H9 (cell line): ENCODE measurements at regions not wholly inside any gene's neighbourhood (a gene's known extent, or its start where the extent isn't known, plus 50 kb on each side); places are given as distances from the start of the nearest gene placed in this dataset.
"Not testable (repeated sequence)": the region's sequence is repeated elsewhere in the genome, so short reads cannot be mapped to it uniquely, and the experiment has no call there.

Experiments used
- DNase-seq: peaks from one replicate; pipeline ENCODE4 v3.0.0-alpha.2; 2017
- H2AFZ ChIP-seq: one replicate; pipeline ENCODE4 v1.6.1; 2013; ENCODE audit warnings: mild to moderate bottlenecking, low read length, control low read depth, moderate library complexity
- H2AK5ac ChIP-seq: 2 replicates; pipeline ENCODE4 v1.6.1; 2013; ENCODE audit warnings: low read length, control low read depth, mixed read lengths; ENCODE audit not compliant: insufficient read length
- H2BK120ac ChIP-seq: one replicate; pipeline ENCODE4 v1.6.1; 2013; ENCODE audit warnings: low read depth, mild to moderate bottlenecking, low read length, control low read depth, inconsistent platforms; ENCODE audit not compliant: poor library complexity, severe bottlenecking
- H2BK12ac ChIP-seq: 2 replicates; pipeline ENCODE4 v1.6.1; 2013; ENCODE audit warnings: low read length, control low read depth, mixed read lengths, low read depth; ENCODE audit not compliant: insufficient read length
- H2BK15ac ChIP-seq: 2 replicates; pipeline ENCODE4 v1.6.1; 2013; ENCODE audit warnings: low read depth, low read length, control low read depth
- H2BK20ac ChIP-seq: one replicate; pipeline ENCODE4 v1.6.1; 2013; ENCODE audit warnings: low read depth, mild to moderate bottlenecking, low read length, control low read depth, inconsistent platforms; ENCODE audit not compliant: poor library complexity, severe bottlenecking
- H2BK5ac ChIP-seq: 2 replicates; pipeline ENCODE4 v1.6.1; 2013; ENCODE audit warnings: low read length, control low read depth, mixed read lengths; ENCODE audit not compliant: insufficient read length
- H3K14ac ChIP-seq: 2 replicates; pipeline ENCODE4 v1.6.1; 2013; ENCODE audit warnings: low read length, control low read depth; ENCODE audit not compliant: insufficient read depth
- H3K18ac ChIP-seq: 2 replicates; pipeline ENCODE4 v1.6.1; 2013; ENCODE audit warnings: low read depth, mild to moderate bottlenecking, mixed read lengths, low read length, control low read depth; ENCODE audit not compliant: insufficient read length
- H3K23ac ChIP-seq: 2 replicates; pipeline ENCODE4 v1.6.1; 2013; ENCODE audit warnings: low read length, control low read depth, mixed read lengths, low read depth; ENCODE audit not compliant: insufficient read length
- H3K23me2 ChIP-seq: 2 replicates; pipeline ENCODE4 v1.6.1; 2013; ENCODE audit warnings: low read depth, mild to moderate bottlenecking, mixed read lengths, low read length, control low read depth; ENCODE audit not compliant: insufficient read length, poor library complexity, severe bottlenecking
- H3K27ac ChIP-seq: 2 replicates; pipeline ENCODE4 v1.5.1; 2013; ENCODE audit warnings: low read length, control low read depth, mixed read lengths, low read depth; ENCODE audit not compliant: insufficient read length
- H3K27me3 ChIP-seq: 2 replicates; pipeline ENCODE4 v1.6.1; 2013; ENCODE audit warnings: low read length, control low read depth, inconsistent platforms; ENCODE audit not compliant: insufficient read depth
- H3K4ac ChIP-seq: 2 replicates; pipeline ENCODE4 v1.6.1; 2013; ENCODE audit warnings: low read depth, mild to moderate bottlenecking, control low read depth, inconsistent platforms, low read length, moderate library complexity
- H3K4me1 ChIP-seq: 2 replicates; pipeline ENCODE4 v1.6.1; 2013; ENCODE audit warnings: low read length, control low read depth, inconsistent platforms; ENCODE audit not compliant: insufficient read depth
- H3K4me2 ChIP-seq: 2 replicates; pipeline ENCODE4 v1.6.1; 2013; ENCODE audit warnings: low read length, control low read depth, mixed read lengths; ENCODE audit not compliant: insufficient read length, insufficient read depth
- H3K56ac ChIP-seq: 2 replicates; pipeline ENCODE4 v1.6.1; 2013; ENCODE audit warnings: low read depth, mild to moderate bottlenecking, mixed read lengths, low read length, control low read depth; ENCODE audit not compliant: insufficient read length
- H3K79me1 ChIP-seq: 2 replicates; pipeline ENCODE4 v1.6.1; 2013; ENCODE audit warnings: low read depth, mild to moderate bottlenecking, moderate library complexity, low read length, control low read depth, inconsistent platforms; ENCODE audit not compliant: insufficient read depth, poor library complexity, severe bottlenecking
- H3K79me2 ChIP-seq: 2 replicates; pipeline ENCODE4 v1.6.1; 2013; ENCODE audit warnings: low read length, control low read depth, inconsistent platforms; ENCODE audit not compliant: insufficient read depth
- H3K9ac ChIP-seq: 2 replicates; pipeline ENCODE4 v1.6.1; 2013; ENCODE audit warnings: low read length, control low read depth, mixed read lengths; ENCODE audit not compliant: insufficient read length; ENCODE audit errors: extremely low read depth
- H3K9me3 ChIP-seq: one replicate; pipeline ENCODE4 v1.6.1; 2013; ENCODE audit warnings: low read depth, low read length, inconsistent platforms; ENCODE audit not compliant: control insufficient read depth
- H3T11ph ChIP-seq: one replicate; pipeline ENCODE4 v1.6.1; 2013; ENCODE audit warnings: mild to moderate bottlenecking, low read length, control low read depth, inconsistent platforms
- H4K20me1 ChIP-seq: one replicate; pipeline ENCODE4 v1.6.1; 2013; ENCODE audit not compliant: control insufficient read depth, insufficient read length, insufficient read depth
- H4K5ac ChIP-seq: 2 replicates; pipeline ENCODE4 v1.6.1; 2013; ENCODE audit warnings: low read depth, mild to moderate bottlenecking, mixed read lengths, low read length, control low read depth; ENCODE audit not compliant: insufficient read length
- H4K8ac ChIP-seq: replicated peaks from 2 replicates; pipeline ENCODE4 v1.6.1; 2013; ENCODE audit warnings: low read length, control low read depth, mixed read lengths, low read depth; ENCODE audit not compliant: insufficient read length
- H4K91ac ChIP-seq: 2 replicates; pipeline ENCODE4 v1.6.1; 2013; ENCODE audit warnings: low read depth, mild to moderate bottlenecking, moderate library complexity, mixed read lengths, low read length, control low read depth; ENCODE audit not compliant: insufficient read length
- H3K27ac Mint-ChIP-seq, 3 experiments: 2 replicates in 2 of 3; 3 replicates in 1 of 3; pipeline ENCODE4 v1.8.0; 2020 to 2021; ENCODE audit warnings: mixed read lengths in 3 of 3, mild to moderate bottlenecking in 1 of 3, moderate library complexity in 1 of 3
- H3K27me3 Mint-ChIP-seq: 2 replicates; pipeline ENCODE4 v1.8.0; 2021; ENCODE audit warnings: low read depth, mild to moderate bottlenecking, moderate library complexity, mixed read lengths
- H3K36me3 Mint-ChIP-seq, 3 experiments: 2 replicates in 2 of 3; 3 replicates in 1 of 3; pipeline ENCODE4 v1.8.0; 2020 to 2021; ENCODE audit warnings: low read depth in 3 of 3, mixed read lengths in 3 of 3; ENCODE audit not compliant: insufficient read depth in 1 of 3
- H3K4me1 Mint-ChIP-seq, 2 experiments: 2 replicates each; pipeline ENCODE4 v1.8.0; 2020; ENCODE audit warnings: mixed read lengths in 2 of 2
- H3K4me3 Mint-ChIP-seq, 2 experiments: 2 replicates in 1 of 2; 3 replicates in 1 of 2; pipeline ENCODE4 v1.8.0; 2020 to 2021; ENCODE audit warnings: mild to moderate bottlenecking in 2 of 2, mixed read lengths in 2 of 2, moderate library complexity in 1 of 2
- H3K9me3 Mint-ChIP-seq, 2 experiments: 2 replicates in 1 of 2; 3 replicates in 1 of 2; pipeline ENCODE4 v1.8.0; 2020; ENCODE audit warnings: mild to moderate bottlenecking in 2 of 2, mixed read lengths in 2 of 2, moderate library complexity in 1 of 2
- CTCF ChIP-seq: fragments of 200-600 bp; sonication (generic); conservative IDR thresholded peaks from 3 replicates; pipeline ENCODE4 v1.8.0; 2021; ENCODE audit warnings: antibody characterized with exemption, mild to moderate bottlenecking
- WGBS: extraction: QIAGEN DNeasy Blood & Tissue Kit; methylation state at CpG from one replicate; pipeline ENCODE4 v1.1.7; 2013; ENCODE audit warnings: missing lambda C conversion rate, low lambda C conversion rate, mixed read lengths; ENCODE audit not compliant: insufficient read length; ENCODE audit errors: extremely low coverage; 5-methylcytosine and 5-hydroxymethylcytosine counted together

GRCh38 chr20:54351371-54352136, 123.8 kb upstream of the DOK5 start:
- no peaks in the 10 kb centered on the region for H3K27me3 Mint-ChIP-seq
- Histone ChIP-seq H3K18ac (no peak overlapping the region), H2BK5ac (no peak overlapping the region), H3K4me1 (peaks cover 6% of the 10 kb centered on the region), H3K23ac (no peak overlapping the region), H3T11ph (no peak overlapping the region), H3K27ac (no peak overlapping the region), H3K23me2 (no peaks in the 10 kb centered on the region), H3K4me2 (no peak overlapping the region), H3K27me3 (no peaks in the 10 kb centered on the region), H3K56ac (no peak overlapping the region), H2AK5ac (no peak overlapping the region), H3K79me1 (no peaks in the 10 kb centered on the region), H2BK12ac (no peak overlapping the region), H2BK15ac (no peak overlapping the region), H3K79me2 (no peaks in the 10 kb centered on the region), H2AFZ (no peak overlapping the region), H4K8ac (no peak overlapping the region), H2BK20ac (no peak overlapping the region), H4K5ac (no peak overlapping the region), H2BK120ac (no peak overlapping the region), H3K9ac (no peak overlapping the region), H3K14ac (no peak overlapping the region), H4K20me1 (no peaks in the 10 kb centered on the region), H3K4ac (no peak overlapping the region), H4K91ac (no peak overlapping the region), H3K9me3 (no peaks in the 10 kb centered on the region)
- no peak overlapping the region for H3K27ac Mint-ChIP-seq
- no peak for DNase-seq
- TF ChIP-seq CTCF = no peak
- peaks cover 6 to 7% of the 10 kb centered on the region in 2 experiments for H3K4me1 Mint-ChIP-seq
- no peaks in the 10 kb centered on the region; a peak in 2 of 7 replicates for H3K36me3 Mint-ChIP-seq
- H3K9me3 Mint-ChIP-seq = no peaks in the 10 kb centered on the region
- no CpG with 5 or more reads among the region's 2 CpGs for WGBS
- H3K4me3 Mint-ChIP-seq = no peak overlapping the region

GRCh38 chr20:54352541-54352940, 122.9 kb upstream of the DOK5 start:
- H2BK5ac ChIP-seq, H2BK20ac ChIP-seq, H3K27ac ChIP-seq, H4K20me1 ChIP-seq, H3K27me3 Mint-ChIP-seq, H3K14ac ChIP-seq, H3K79me1 ChIP-seq, H2AK5ac ChIP-seq, H2BK12ac ChIP-seq, H3K4me2 ChIP-seq, H4K91ac ChIP-seq, H3T11ph ChIP-seq, H3K18ac ChIP-seq, H3K79me2 ChIP-seq, H2BK15ac ChIP-seq, H3K4me1 Mint-ChIP-seq, H3K9me3 Mint-ChIP-seq, H2AFZ ChIP-seq, H3K4ac ChIP-seq, H2BK120ac ChIP-seq, H4K8ac ChIP-seq, H3K27me3 ChIP-seq, H3K9me3 ChIP-seq, H3K4me3 Mint-ChIP-seq, H3K56ac ChIP-seq, DNase-seq, H3K27ac Mint-ChIP-seq, H3K9ac ChIP-seq, H3K4me1 ChIP-seq, H4K5ac ChIP-seq, H3K36me3 Mint-ChIP-seq, H3K23ac ChIP-seq, H3K23me2 ChIP-seq: not testable (repeated sequence)
- no CpG with 5 or more reads among the region's 7 CpGs for WGBS
